Mesodermal cell (in vitro differentiated cells): ENCODE measurements at regions not wholly inside any gene's neighbourhood (a gene's known extent, or its start where the extent isn't known, plus 50 kb on each side); places are given as distances from the start of the nearest gene placed in this dataset.
"Not testable (repeated sequence)": the region's sequence is repeated elsewhere in the genome, so short reads cannot be mapped to it uniquely, and the experiment has no call there.

Experiments
- H3K27ac ChIP-seq: 2 replicates; pipeline ENCODE4 v1.7.0; 2013; ENCODE audit warnings: mild to moderate bottlenecking, low read depth, low read length, moderate library complexity; ENCODE audit not compliant: severe bottlenecking
- H3K36me3 ChIP-seq: 2 replicates; pipeline ENCODE4 v1.7.1; 2013; ENCODE audit warnings: mild to moderate bottlenecking, low read length, moderate library complexity; ENCODE audit not compliant: control insufficient read depth, insufficient read depth
- H3K4me1 ChIP-seq: one replicate; pipeline ENCODE4 v1.7.1; 2013; ENCODE audit warnings: mild to moderate bottlenecking, low read length; ENCODE audit not compliant: insufficient read depth, control insufficient read depth, poor library complexity, severe bottlenecking
- H3K4me3 ChIP-seq: 2 replicates; pipeline ENCODE4 v1.7.0; 2013; ENCODE audit warnings: low read length, control low read depth, mild to moderate bottlenecking; ENCODE audit not compliant: insufficient read depth, poor library complexity, severe bottlenecking; ENCODE audit errors: extremely low read depth
- H3K9me3 ChIP-seq: 2 replicates; pipeline ENCODE4 v1.7.1; 2013; ENCODE audit warnings: mild to moderate bottlenecking, low read length, moderate library complexity; ENCODE audit not compliant: control insufficient read depth
- WGBS, 2 experiments: methylation state at CpG; one replicate each; pipeline ENCODE4 v1.1.5; 2013; ENCODE audit warnings: missing lambda C conversion rate in 2 of 2; ENCODE audit not compliant: insufficient coverage in 2 of 2; 5-methylcytosine and 5-hydroxymethylcytosine counted together

- not testable (repeated sequence) for H3K4me3 ChIP-seq, H3K4me1 ChIP-seq, H3K9me3 ChIP-seq, H3K27ac ChIP-seq, H3K36me3 ChIP-seq
- WGBS, 2 experiments = 90 to 93% methylated on average over 10 to 11 of the region's 18 CpGs
These were observed 953.2 kb downstream of the STIM2 start for GRCh38 chr4:27813699-27814425.

- 100% methylated on average over 1 of the region's 2 CpGs; no CpG with 5 or more reads in 1 of the 2 experiments for WGBS, 2 experiments
- Histone ChIP-seq H3K36me3 (no peaks in the 10 kb centered on the region), H3K4me3 (no peak overlapping the region), H3K9me3 (peaks cover 5% of the 10 kb centered on the region), H3K4me1 (no peaks in the 10 kb centered on the region), H3K27ac (no peak overlapping the region)
These were observed 958.6 kb downstream of the STIM2 start for GRCh38 chr4:27819246-27819645.

DNA sequence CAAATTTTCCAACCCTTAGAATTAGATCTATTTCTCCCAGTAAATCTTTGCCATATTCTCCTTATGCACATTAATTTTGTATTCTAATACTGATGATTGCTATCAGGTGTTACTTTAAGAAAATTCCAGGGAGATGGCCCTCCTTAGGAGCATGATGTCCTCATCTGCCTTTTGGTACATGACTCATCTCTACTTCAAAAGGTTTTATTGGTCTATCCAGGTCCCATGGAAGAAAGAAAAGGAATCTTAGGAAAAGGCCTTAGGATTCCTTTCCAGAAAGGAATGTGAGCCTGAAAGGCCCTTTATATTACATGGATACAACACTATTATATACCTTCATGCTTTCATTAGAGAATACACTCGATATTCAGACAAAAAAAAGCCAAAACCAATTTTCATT is 968.2 kb downstream of the STIM2 start:
- Histone ChIP-seq H3K4me3 (no peak overlapping the region), H3K36me3 (no peaks in the 10 kb centered on the region), H3K27ac (no peak overlapping the region), H3K9me3 (no peaks in the 10 kb centered on the region), H3K4me1 (no peaks in the 10 kb centered on the region)
- no CpG with 5 or more reads among the region's 1 CpG for WGBS, 2 experiments

- Histone ChIP-seq H3K4me1 (no peaks in the 10 kb centered on the region), H3K36me3 (no peaks in the 10 kb centered on the region), H3K27ac (no peak overlapping the region), H3K4me3 (no peak overlapping the region), H3K9me3 (no peaks in the 10 kb centered on the region)
- 100% methylated on average over 2 of the region's 3 CpGs; no CpG with 5 or more reads in 1 of the 2 experiments for WGBS, 2 experiments
These were observed 969.6 kb downstream of the STIM2 start for GRCh38 chr4:27830251-27830650.

GRCh38 chr4:27835851-27836250 is 975.2 kb downstream of the STIM2 start:
- no peaks in the 10 kb centered on the region for H3K4me1 ChIP-seq
- H3K4me3 ChIP-seq = no peak overlapping the region
- H3K36me3 ChIP-seq = no peaks in the 10 kb centered on the region
- H3K27ac ChIP-seq = no peak overlapping the region
- H3K9me3 ChIP-seq = no peaks in the 10 kb centered on the region
- no CpG with 5 or more reads among the region's 1 CpG for WGBS, 2 experiments

DNA sequence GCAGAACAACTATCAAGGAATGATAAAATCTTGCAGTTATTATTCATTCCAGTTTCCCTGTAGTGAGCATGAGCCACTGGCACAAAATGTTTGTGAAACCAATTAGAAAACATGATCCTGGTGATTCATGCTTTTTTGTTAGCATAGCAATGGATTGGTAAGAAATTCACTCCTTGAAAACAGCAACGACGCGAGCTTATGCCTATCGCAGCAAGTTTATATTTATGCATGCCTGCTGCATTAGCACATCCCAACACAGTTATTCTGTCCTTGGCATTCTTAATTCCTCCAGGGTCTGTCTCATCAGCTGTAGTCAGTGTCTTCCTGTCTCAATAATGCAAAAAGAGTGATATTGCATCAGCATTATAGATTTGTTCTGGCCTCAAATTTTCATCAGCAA is 975.9 kb downstream of the STIM2 start:
- Histone ChIP-seq H3K36me3 (no peaks in the 10 kb centered on the region), H3K9me3 (no peaks in the 10 kb centered on the region), H3K4me3 (no peak overlapping the region), H3K4me1 (no peaks in the 10 kb centered on the region), H3K27ac (no peak overlapping the region)
- 100% methylated on average over 1 to 4 of the region's 4 CpGs for whole genome bisulfite sequencing, 2 experiments

- H3K27ac ChIP-seq = no peak overlapping the region
- H3K9me3 ChIP-seq = no peaks in the 10 kb centered on the region
- no peaks in the 10 kb centered on the region for H3K36me3 ChIP-seq
- H3K4me3 ChIP-seq = no peak overlapping the region
- no peaks in the 10 kb centered on the region for H3K4me1 ChIP-seq
These were observed 983.1 kb downstream of the STIM2 start for GRCh38 chr4:27843776-27844175.

DNA sequence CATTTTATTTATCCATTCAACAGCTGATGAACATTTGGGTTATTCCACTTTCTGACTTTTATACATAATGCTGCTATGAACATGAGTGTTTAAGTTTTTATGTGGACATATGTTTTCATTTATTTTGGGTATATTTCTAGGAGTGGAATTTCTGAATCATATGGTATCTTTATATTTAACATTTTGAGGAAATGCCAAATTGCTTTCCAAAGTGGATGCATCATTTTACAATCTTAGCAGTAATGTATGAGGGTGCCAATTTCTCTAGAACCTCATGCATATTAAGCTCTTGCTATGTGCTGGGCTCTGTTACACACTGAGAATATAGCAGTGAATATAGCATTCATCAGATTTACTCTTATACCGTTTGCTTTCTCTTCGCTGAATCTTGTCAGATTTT is 983.7 kb downstream of the STIM2 start:
- H3K9me3 ChIP-seq = no peaks in the 10 kb centered on the region
- no CpG with 5 or more reads among the region's 2 CpGs for WGBS, 2 experiments
- no peak overlapping the region for H3K4me3 ChIP-seq
- H3K27ac ChIP-seq = no peak overlapping the region
- no peaks in the 10 kb centered on the region for H3K4me1 ChIP-seq
- no peaks in the 10 kb centered on the region for H3K36me3 ChIP-seq

DNA sequence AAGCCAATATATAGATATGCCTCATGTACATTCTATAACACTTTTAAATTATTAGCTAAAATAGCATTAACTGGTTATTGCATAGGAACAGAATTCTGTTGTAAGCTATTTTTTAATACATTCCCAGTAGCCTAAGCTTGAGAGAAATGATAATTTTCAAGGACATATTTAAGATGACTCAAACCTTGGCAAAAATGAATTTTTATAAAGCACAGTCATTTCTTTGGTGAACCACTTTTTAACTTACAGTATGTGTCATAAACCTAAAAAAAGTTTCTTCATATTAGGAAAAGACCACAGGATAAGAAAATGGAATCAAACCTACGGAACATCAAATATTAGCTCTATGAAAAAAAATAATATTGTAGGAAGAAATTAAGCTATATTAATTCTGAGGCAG is 986.3 kb downstream of the STIM2 start:
- WGBS, 2 experiments = no CpG with 5 or more reads among the region's 1 CpG
- Histone ChIP-seq H3K4me3 (no peak overlapping the region), H3K4me1 (no peaks in the 10 kb centered on the region), H3K36me3 (no peaks in the 10 kb centered on the region), H3K9me3 (no peaks in the 10 kb centered on the region), H3K27ac (no peak overlapping the region)

- no peak overlapping the region for H3K27ac ChIP-seq
- no CpG with 5 or more reads among the region's 1 CpG for WGBS, 2 experiments
- H3K9me3 ChIP-seq = no peaks in the 10 kb centered on the region
- H3K4me1 ChIP-seq = no peaks in the 10 kb centered on the region
- H3K4me3 ChIP-seq = no peak overlapping the region
- no peaks in the 10 kb centered on the region for H3K36me3 ChIP-seq
These were observed 1000.7 kb downstream of the STIM2 start for GRCh38 chr4:27861381-27861787.

- 100% methylated on average over 1 of the region's 5 CpGs; no CpG with 5 or more reads in 1 of the 2 experiments for WGBS, 2 experiments
- H3K27ac ChIP-seq = no peak overlapping the region
- H3K4me1 ChIP-seq = no peaks in the 10 kb centered on the region
- no peaks in the 10 kb centered on the region for H3K36me3 ChIP-seq
- H3K9me3 ChIP-seq = no peaks in the 10 kb centered on the region
- no peak overlapping the region for H3K4me3 ChIP-seq
These were observed 1001.2 kb downstream of the STIM2 start for GRCh38 chr4:27861802-27862201.
